ENCODE measurements at regions not wholly inside any gene's neighbourhood (a gene's known extent, or its start where the extent isn't known, plus 50 kb on each side); places are given as distances from the start of the nearest gene placed in this dataset.
"Not testable (repeated sequence)": the region's sequence is repeated elsewhere in the genome, so short reads cannot be mapped to it uniquely, and the experiment has no call there.

- Histone ChIP-seq H3K27me3 (no peaks in the 10 kb centered on the region), H3K4me1 (ENCODE audit: insufficient read depth) (no peaks in the 10 kb centered on the region), H3K4me3 (no peak overlapping the region), H3K9me3 (no peaks in the 10 kb centered on the region), H3K27ac (no peak overlapping the region), H3K36me3 (no peaks in the 10 kb centered on the region)
- intact Hi-C loops (cut with DNase I) = loop anchor here in 1 of 4 donors (5.0 kb wide), 1 partner anchor 1839 kb away; no protein-coding TSS in a partner anchor
- TF ChIP-seq EP300 (IDR thresholded peaks at IDR 0.05) (no peak), POLR2A (IDR thresholded peaks at IDR 0.05) (no peak), CTCF (IDR thresholded peaks at IDR 0.05) (no peak)
- no peak for DNase-seq
Measured at GRCh38 chr14:30402846-30403245, 156.1 kb upstream of the G2E3 start.

GRCh38 chr14:30403791-30404190 lies 155.2 kb upstream of the G2E3 start:
- DNase-seq = no peak
- no peak overlapping the region for H3K27ac ChIP-seq
- WGBS, 3 donors = 74 to 89% (median 83%) methylated on average over 4 of the region's 4 CpGs
- H3K4me3 ChIP-seq = no peak overlapping the region
- H3K36me3 ChIP-seq = no peaks in the 10 kb centered on the region
- no peaks in the 10 kb centered on the region for H3K4me1 ChIP-seq (ENCODE audit: insufficient read depth)
- no peaks in the 10 kb centered on the region for H3K9me3 ChIP-seq
- no peaks in the 10 kb centered on the region for H3K27me3 ChIP-seq
- TF ChIP-seq POLR2A (IDR thresholded peaks at IDR 0.05) = no peak
- intact Hi-C loops (cut with DNase I) = loop anchor here in 1 of 4 donors (5.0 kb wide), 1 partner anchor 1839 kb away; no protein-coding TSS in a partner anchor

- H3K9me3 ChIP-seq; DNase-seq; H3K4me3 ChIP-seq; intact Hi-C loops (cut with DNase I); H3K27ac ChIP-seq; H3K36me3 ChIP-seq; H3K27me3 ChIP-seq; H3K4me1 ChIP-seq (ENCODE audit: insufficient read depth): not testable (repeated sequence)
- 81 to 91% (median 88%) methylated on average over 2 of the region's 2 CpGs for WGBS, 3 donors
Measured at GRCh38 chr14:30409508-30410015, 149.4 kb upstream of the G2E3 start.

GRCh38 chr14:30410986-30411385 lies 148.0 kb upstream of the G2E3 start:
- no peaks in the 10 kb centered on the region for H3K27me3 ChIP-seq
- H3K4me3 ChIP-seq = no peak overlapping the region
- DNase-seq = no peak
- H3K36me3 ChIP-seq = no peaks in the 10 kb centered on the region
- no peak overlapping the region for H3K27ac ChIP-seq
- intact Hi-C loops (cut with DNase I) = no loop called here
- no peaks in the 10 kb centered on the region for H3K9me3 ChIP-seq
- WGBS, 3 donors = 77 to 80% (median 78%) methylated on average over 4 of the region's 4 CpGs
- TF ChIP-seq POLR2A (IDR thresholded peaks at IDR 0.05) (no peak), EP300 (IDR thresholded peaks at IDR 0.05) (no peak)
- no peaks in the 10 kb centered on the region for H3K4me1 ChIP-seq (ENCODE audit: insufficient read depth)

GRCh38 chr14:30413184-30413583 lies 145.8 kb upstream of the G2E3 start:
- intact Hi-C loops (cut with DNase I); H3K36me3 ChIP-seq; H3K4me1 ChIP-seq (ENCODE audit: insufficient read depth); DNase-seq; H3K27me3 ChIP-seq; H3K4me3 ChIP-seq; H3K27ac ChIP-seq; H3K9me3 ChIP-seq: not testable (repeated sequence)
- WGBS, 3 donors = 80 to 92% (median 85%) methylated on average over 8 of the region's 8 CpGs

GRCh38 chr14:30417121-30417520 lies 141.8 kb upstream of the G2E3 start:
- intact Hi-C loops (cut with DNase I) = no loop called here
- WGBS, 3 donors = 94 to 96% (median 94%) methylated on average over 1 of the region's 1 CpG

More at GRCh38 chr14:30417121-30417520, 141.8 kb upstream of the G2E3 start:
- no peaks in the 10 kb centered on the region for H3K36me3 ChIP-seq
- no peaks in the 10 kb centered on the region for H3K4me1 ChIP-seq (ENCODE audit: insufficient read depth)
- no peaks in the 10 kb centered on the region for H3K9me3 ChIP-seq
- H3K27ac ChIP-seq = no peak overlapping the region
- H3K27me3 ChIP-seq = no peaks in the 10 kb centered on the region
- DNase-seq = no peak
- no peak overlapping the region for H3K4me3 ChIP-seq
- TF ChIP-seq CTCF (IDR thresholded peaks at IDR 0.05) (no peak), EP300 (IDR thresholded peaks at IDR 0.05) (no peak), POLR2A (IDR thresholded peaks at IDR 0.05) (no peak)

Measured in ovary (tissue), 7 donors.